Endothelial cell of umbilical vein (primary cell): ENCODE measurements at regions not wholly inside any gene's neighbourhood (a gene's known extent, or its start where the extent isn't known, plus 50 kb on each side); places are given as distances from the start of the nearest gene placed in this dataset.

Experiments used
- BruUV-seq: library from RNA; stranded (reverse); fragments of 400-500 nt; replicated peaks from 2 replicates; lab custom pipeline; 2021; lab: Mats Ljungman, UMichigan
- CTCF ChIA-PET: fragments of 300-600, 350-600 bp; sonication (Branson Sonifier 250); formaldehyde crosslinking; loops from one replicate; lab custom pipeline; 2021; ENCODE audit warnings: antibody characterized with exemption, inconsistent platforms; lab: Charles Lee
- POLR2A ChIA-PET: fragments of 300-600, 350-600 bp; sonication (Branson Sonifier 250); formaldehyde crosslinking; loops from one replicate; lab custom pipeline; 2021; ENCODE audit warnings: antibody characterized with exemption, inconsistent platforms; lab: Charles Lee
- DNase-seq: peaks from one replicate; pipeline ENCODE4 v3.0.0-alpha.2; 2011; ENCODE audit warnings: low read depth, low spot score
- FAIRE-seq: peaks from 2 replicates; lab custom pipeline; 2011; peaks lifted over from hg19 to GRCh38; lab: Jason Lieb, UNC
- H2AFZ ChIP-seq: 2 replicates; pipeline ENCODE4 v1.6.0; 2012; ENCODE audit warnings: low read depth, low read length, control low read depth, inconsistent platforms
- H3K27ac ChIP-seq: 2 replicates; pipeline ENCODE4 v1.5.1; 2011; ENCODE audit warnings: low read depth, mild to moderate bottlenecking, control low read depth, low read length, moderate library complexity; ENCODE audit not compliant: insufficient read depth
- H3K27me3 ChIP-seq, 2 experiments: 2 replicates each; pipeline versions ENCODE4 v1.6.0 to v1.6.1; 2011; ENCODE audit warnings: low read length in 2 of 2, mixed read lengths in 1 of 2; ENCODE audit not compliant: control insufficient read depth in 2 of 2, insufficient read depth in 2 of 2
- H3K36me3 ChIP-seq, 2 experiments: 2 replicates in 1 of 2; 3 replicates in 1 of 2; pipeline ENCODE4 v1.5.1; 2011; ENCODE audit warnings: low read length in 2 of 2, mild to moderate bottlenecking in 1 of 2, moderate library complexity in 1 of 2; ENCODE audit not compliant: control insufficient read depth in 2 of 2, insufficient read depth in 2 of 2; ENCODE audit errors: extremely low read depth in 1 of 2
- H3K4me1 ChIP-seq: 3 replicates; pipeline ENCODE4 v1.5.1; 2011; ENCODE audit warnings: mild to moderate bottlenecking, low read length; ENCODE audit not compliant: control insufficient read depth, insufficient read depth; ENCODE audit errors: extremely low read depth
- H3K4me2 ChIP-seq: 2 replicates; pipeline ENCODE4 v1.6.1; 2011; ENCODE audit warnings: low read length, control low read depth, mixed read lengths; ENCODE audit not compliant: insufficient read depth
- H3K4me3 ChIP-seq, 3 experiments: fragments of 200-600 bp in 1 of 3; sonication (generic), shearing (Covaris generic) in 1 of 3; replicated peaks in 1 of 3; 2 replicates each; pipeline ENCODE4 v1.5.1; 2011 to 2016; ENCODE audit warnings: control low read depth in 3 of 3, low read length in 3 of 3, mild to moderate bottlenecking in 2 of 3, inconsistent platforms in 1 of 3, low read depth in 1 of 3, moderate library complexity in 1 of 3; ENCODE audit not compliant: insufficient read depth in 1 of 3
- H3K79me2 ChIP-seq: 2 replicates; pipeline ENCODE4 v1.6.0; 2012; ENCODE audit warnings: low read length, inconsistent platforms; ENCODE audit not compliant: control insufficient read depth, insufficient read depth
- H3K9ac ChIP-seq: replicated peaks from 2 replicates; pipeline ENCODE3; 2011; ENCODE audit warnings: low read length, control low read depth; ENCODE audit not compliant: insufficient read depth; ENCODE audit errors: extremely low read depth
- H3K9me1 ChIP-seq: replicated peaks from 3 replicates; pipeline ENCODE4 v1.6.0; 2011; ENCODE audit warnings: mild to moderate bottlenecking, low read length; ENCODE audit not compliant: control insufficient read depth, insufficient read depth; ENCODE audit errors: extremely low read depth
- H3K9me3 ChIP-seq: replicated peaks from 2 replicates; pipeline ENCODE4 v1.5.1; 2012; ENCODE audit warnings: low read length, inconsistent platforms; ENCODE audit not compliant: control insufficient read depth, insufficient read depth
- H4K20me1 ChIP-seq: replicated peaks from 2 replicates; pipeline ENCODE3; 2011; ENCODE audit warnings: mild to moderate bottlenecking, low read length; ENCODE audit not compliant: control insufficient read depth, insufficient read depth; ENCODE audit errors: extremely low read depth
- CTCF ChIP-seq, 2 donors: IDR thresholded peaks; 1 replicate in 1 of 2; 2 replicates in 1 of 2; pipeline ENCODE4 v1.5.1; 2011; ENCODE audit warnings: low read length in 2 of 2, mild to moderate bottlenecking in 2 of 2, moderate library complexity in 2 of 2, control low read depth in 1 of 2, inconsistent platforms in 1 of 2, low read depth in 1 of 2; ENCODE audit not compliant: insufficient read depth in 1 of 2; ENCODE audit errors: extremely low read depth in 1 of 2
- EZH2 ChIP-seq: IDR thresholded peaks from 2 replicates; pipeline ENCODE4 v1.6.1; 2012; ENCODE audit warnings: borderline replicate concordance, low read depth, mild to moderate bottlenecking, moderate library complexity, low read length, inconsistent platforms; ENCODE audit not compliant: severe bottlenecking
- FOS ChIP-seq: IDR thresholded peaks from 2 replicates; pipeline ENCODE4 v1.6.1; 2011; ENCODE audit warnings: mild to moderate bottlenecking, low read length, moderate library complexity, borderline replicate concordance; ENCODE audit not compliant: insufficient read depth
- GATA2 ChIP-seq: IDR thresholded peaks from 2 replicates; pipeline ENCODE4 v1.7.0; 2011; ENCODE audit warnings: low read depth, mild to moderate bottlenecking, moderate library complexity, mixed read lengths, low read length; ENCODE audit not compliant: insufficient read length, insufficient read depth
- JUN ChIP-seq: IDR thresholded peaks from 2 replicates; pipeline ENCODE4 v1.6.1; 2011; ENCODE audit warnings: borderline replicate concordance, low read depth; ENCODE audit not compliant: insufficient read length, insufficient read depth
- MYC ChIP-seq: IDR thresholded peaks from one replicate; pipeline ENCODE4 v1.6.1; 2011; ENCODE audit warnings: mild to moderate bottlenecking, low read depth, low read length
- POLR2A ChIP-seq: IDR thresholded peaks from 2 replicates; pipeline ENCODE4 v1.6.1; 2012; ENCODE audit warnings: low read depth, mild to moderate bottlenecking, control low read depth, low read length
- POLR2AphosphoS5 ChIP-seq: IDR thresholded peaks from 2 replicates; pipeline ENCODE4 v1.6.1; 2012; ENCODE audit warnings: low read depth, mild to moderate bottlenecking, control low read depth, low read length, moderate library complexity; ENCODE audit not compliant: insufficient read depth
- dilution Hi-C: fragments of 300-500 bp; cut with MboI; formaldehyde crosslinking; loops from one replicate; pipeline ENCODE4 v1.15.0; 2019; ENCODE audit warnings: low sequenced_read_pairs; ENCODE audit not compliant: extremely low pct_ligation_motif_present
- intact Hi-C: fragments of 100-400 bp; cut with micrococcal nuclease; formaldehyde crosslinking; loops from one replicate; pipeline ENCODE4 v1.10.0; 2022
- TF ChIP-seq, protein P1 (sequence below): IDR thresholded peaks from 2 replicates; pipeline ENCODE4 v1.6.1; 2011; ENCODE audit not compliant: insufficient read depth, insufficient read length

DNA sequence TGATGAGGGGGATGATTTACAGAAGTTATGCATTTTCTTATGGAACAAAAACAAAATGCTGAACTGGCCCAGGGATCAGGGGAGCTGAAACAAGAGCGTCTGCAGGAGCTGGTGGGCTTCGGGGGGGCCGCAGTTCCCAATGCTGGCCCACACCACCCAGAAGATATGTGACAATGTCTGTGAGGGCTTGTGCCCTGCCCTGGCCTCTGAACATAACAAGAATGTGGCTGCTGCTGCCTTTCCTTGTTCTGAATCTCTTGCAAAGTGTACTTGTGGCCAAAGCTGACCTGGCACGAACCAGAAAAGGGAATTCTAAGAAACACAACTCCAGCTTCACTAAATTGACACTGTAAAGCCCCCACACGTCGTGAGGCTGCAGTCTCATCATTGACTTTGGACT, 66.7 kb downstream of the SEC61B start:
- Histone ChIP-seq H3K27ac (no peak overlapping the region), H3K9me3 (no peaks in the 10 kb centered on the region), H3K4me2 (no peak overlapping the region), H3K9ac (no peak overlapping the region), H3K27me3 (peaks cover 4 to 7% of the 10 kb centered on the region in 2 experiments), H2AFZ (no peak overlapping the region), H3K36me3 (no peaks in the 10 kb centered on the region), H4K20me1 (no peaks in the 10 kb centered on the region), H3K4me1 (no peaks in the 10 kb centered on the region), H3K79me2 (no peaks in the 10 kb centered on the region), H3K9me1 (no peaks in the 10 kb centered on the region), H3K4me3 (no peak overlapping the region)
- ChIA-PET POLR2A (no interaction called here), CTCF (interaction anchor here (1.1 kb wide), 1 partner anchor 11 kb away, joined by 6 read pairs; no protein-coding TSS in a partner anchor)
- no TSS peak for BruUV-seq
- FAIRE-seq (no peak), DNase-seq (no peak)
- TF ChIP-seq GATA2: no peak
- TF ChIP-seq CTCF (IDR thresholded peaks at IDR 0.05; ENCODE audit: extremely low read depth in 1 of 2, insufficient read depth in 1 of 2, low read depth in 1 of 2, low read length in 2 of 2): no peak
- no peak for TF ChIP-seq POLR2AphosphoS5
- no peak for TF ChIP-seq MYC
- TF ChIP-seq JUN: no peak
- no peak for TF ChIP-seq POLR2A
- TF ChIP-seq FOS: no peak
- TF ChIP-seq EZH2: no peak
- TF ChIP-seq, protein P1, sequence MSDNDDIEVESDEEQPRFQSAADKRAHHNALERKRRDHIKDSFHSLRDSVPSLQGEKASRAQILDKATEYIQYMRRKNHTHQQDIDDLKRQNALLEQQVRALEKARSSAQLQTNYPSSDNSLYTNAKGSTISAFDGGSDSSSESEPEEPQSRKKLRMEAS: no peak
- intact Hi-C loops (no loop called here), dilution Hi-C loops (no loop called here)
